OCI-LY3 (cell line): ENCODE measurements at regions not wholly inside any gene's neighbourhood (a gene's known extent, or its start where the extent isn't known, plus 50 kb on each side); places are given as distances from the start of the nearest gene placed in this dataset.

Source experiments
- EZH2phosphoT487 ChIP-seq: fragments of 200-600 bp; shearing (Covaris generic); IDR thresholded peaks from 2 replicates; pipeline ENCODE4 v1.6.1; 2018; ENCODE audit warnings: antibody characterized with exemption, mixed run types, low read depth
- TF ChIP-seq, protein P1 (sequence below): fragments of 200-600, 300-600 bp; sonication (generic); IDR thresholded peaks from 2 replicates; pipeline ENCODE4 v1.5.1; 2014; ENCODE audit warnings: antibody characterized with exemption, low read length, low read depth

DNA sequence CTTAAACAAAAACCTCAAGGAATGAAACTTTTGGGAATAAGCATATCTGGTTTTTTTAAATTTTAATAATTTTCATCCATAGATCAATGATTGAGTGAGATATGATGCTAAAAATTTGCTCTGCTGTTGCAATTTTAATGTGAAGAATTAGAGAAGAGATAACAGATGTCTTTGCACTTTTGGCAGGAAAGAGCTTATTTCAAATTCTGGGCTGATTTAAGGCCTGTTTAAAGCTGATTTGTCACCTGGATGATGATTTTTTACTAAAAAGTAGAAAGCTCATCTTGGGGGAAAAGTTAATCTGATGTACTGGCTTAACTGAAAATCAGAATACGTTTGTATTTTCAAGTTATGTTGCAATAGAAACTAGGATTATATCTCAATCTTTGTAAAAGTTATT is 268.9 kb upstream of the NOVA1 start:
- TF ChIP-seq, protein P1, sequence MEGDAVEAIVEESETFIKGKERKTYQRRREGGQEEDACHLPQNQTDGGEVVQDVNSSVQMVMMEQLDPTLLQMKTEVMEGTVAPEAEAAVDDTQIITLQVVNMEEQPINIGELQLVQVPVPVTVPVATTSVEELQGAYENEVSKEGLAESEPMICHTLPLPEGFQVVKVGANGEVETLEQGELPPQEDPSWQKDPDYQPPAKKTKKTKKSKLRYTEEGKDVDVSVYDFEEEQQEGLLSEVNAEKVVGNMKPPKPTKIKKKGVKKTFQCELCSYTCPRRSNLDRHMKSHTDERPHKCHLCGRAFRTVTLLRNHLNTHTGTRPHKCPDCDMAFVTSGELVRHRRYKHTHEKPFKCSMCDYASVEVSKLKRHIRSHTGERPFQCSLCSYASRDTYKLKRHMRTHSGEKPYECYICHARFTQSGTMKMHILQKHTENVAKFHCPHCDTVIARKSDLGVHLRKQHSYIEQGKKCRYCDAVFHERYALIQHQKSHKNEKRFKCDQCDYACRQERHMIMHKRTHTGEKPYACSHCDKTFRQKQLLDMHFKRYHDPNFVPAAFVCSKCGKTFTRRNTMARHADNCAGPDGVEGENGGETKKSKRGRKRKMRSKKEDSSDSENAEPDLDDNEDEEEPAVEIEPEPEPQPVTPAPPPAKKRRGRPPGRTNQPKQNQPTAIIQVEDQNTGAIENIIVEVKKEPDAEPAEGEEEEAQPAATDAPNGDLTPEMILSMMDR: no peak
- no peak for TF ChIP-seq EZH2phosphoT487
